C1 segment of cervical spinal cord (tissue), 14 donors: ENCODE measurements at regions not wholly inside any gene's neighbourhood (a gene's known extent, or its start where the extent isn't known, plus 50 kb on each side); places are given as distances from the start of the nearest gene placed in this dataset.

Experiments
- DNase-seq, 14 donors: peaks; one replicate each; lab custom pipeline; 2025; lab: John Stamatoyannopoulos, UW

DNA sequence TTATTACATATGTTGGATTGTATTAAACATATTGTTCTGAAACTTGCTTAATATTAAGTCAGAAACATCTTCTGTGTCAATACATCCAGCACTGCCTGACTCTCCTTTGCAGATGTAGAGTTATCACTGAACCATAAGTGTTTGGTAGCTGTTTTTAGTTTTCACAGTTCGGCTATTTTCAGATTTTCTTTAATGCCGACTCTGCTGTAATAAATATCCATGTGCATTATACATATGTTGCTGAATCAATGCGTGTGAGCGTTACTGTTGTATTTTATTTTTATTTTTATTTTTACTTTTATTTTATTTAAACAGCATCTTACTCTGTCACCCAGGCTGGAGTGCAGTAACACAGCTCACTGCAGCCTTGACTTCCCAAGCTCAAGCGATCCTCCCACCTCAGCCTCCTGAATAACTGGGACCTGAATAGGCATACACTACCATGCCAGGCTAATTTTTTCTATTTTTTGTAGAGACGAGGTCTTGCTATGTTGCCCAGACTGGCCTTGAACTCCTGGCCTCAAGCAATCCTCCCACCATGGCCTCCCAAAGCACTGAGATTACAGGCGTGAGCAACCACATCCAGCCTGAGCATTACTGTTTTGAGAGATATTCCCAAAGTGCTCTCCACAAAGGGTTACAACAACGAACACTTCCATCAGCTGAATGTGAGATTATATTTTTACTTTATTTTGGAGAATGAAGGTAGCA is 50.7 kb upstream of the NOCT start:
- DNase-seq, result no peak

DNA sequence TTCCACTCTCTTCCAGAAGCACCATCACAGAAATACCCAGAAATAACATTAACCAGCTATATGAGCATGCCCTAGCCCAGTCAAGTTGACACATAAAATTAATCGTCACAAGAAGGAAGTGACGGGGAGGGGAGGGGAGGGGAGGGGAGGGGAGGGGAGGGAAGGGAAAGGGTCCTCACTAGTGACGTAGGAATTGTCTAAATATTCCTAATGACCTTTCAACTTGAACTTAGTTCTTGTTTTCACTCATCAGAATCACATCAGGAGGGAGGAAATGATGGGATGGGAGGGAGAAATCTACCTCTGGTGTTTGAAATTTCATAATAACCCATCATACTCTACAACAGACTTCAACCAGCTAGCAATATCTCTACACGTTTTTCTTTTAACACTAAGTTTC is 52.2 kb upstream of the NOCT start:
- no peak for DNase-seq

DNA sequence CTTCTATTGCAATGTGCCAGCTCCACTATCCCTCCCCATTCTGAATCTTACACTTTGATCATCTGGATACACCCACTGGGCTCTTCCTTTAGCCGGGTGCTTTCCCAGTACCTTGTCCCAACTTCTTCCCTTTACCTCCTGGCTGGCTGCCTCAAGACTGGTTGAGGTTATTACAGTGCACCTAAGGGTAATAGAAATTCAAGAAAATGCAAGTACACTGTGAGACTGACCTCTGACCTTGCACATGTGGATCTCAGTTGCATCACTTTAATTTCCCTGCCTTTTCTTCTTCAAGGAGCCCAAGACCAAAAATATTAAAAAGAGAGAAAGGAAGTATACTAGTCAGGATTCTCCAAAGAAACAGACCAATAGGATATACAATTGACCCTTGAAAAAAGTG is 53.9 kb upstream of the NOCT start:
- no peak for DNase-seq

DNA sequence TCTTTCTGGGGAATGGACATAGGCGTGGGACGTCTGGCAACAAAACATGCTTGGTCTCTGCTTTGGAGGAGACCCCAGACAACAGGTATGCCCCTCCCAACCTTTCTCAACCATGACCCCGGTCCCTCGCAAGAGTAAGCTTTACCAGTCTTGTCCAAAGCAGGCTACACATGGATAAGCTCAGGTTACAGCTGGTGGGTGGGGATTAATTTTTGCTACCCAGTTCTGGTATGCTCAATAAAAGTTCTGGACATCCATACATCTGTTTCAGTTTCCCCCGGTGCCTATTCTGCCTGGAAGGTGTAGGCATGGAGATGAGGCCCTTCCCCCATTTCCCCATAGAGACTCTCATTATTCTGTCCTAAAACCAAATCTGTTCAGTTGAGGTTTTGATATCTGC is 54.5 kb upstream of the NOCT start:
- no peak for DNase-seq

DNA sequence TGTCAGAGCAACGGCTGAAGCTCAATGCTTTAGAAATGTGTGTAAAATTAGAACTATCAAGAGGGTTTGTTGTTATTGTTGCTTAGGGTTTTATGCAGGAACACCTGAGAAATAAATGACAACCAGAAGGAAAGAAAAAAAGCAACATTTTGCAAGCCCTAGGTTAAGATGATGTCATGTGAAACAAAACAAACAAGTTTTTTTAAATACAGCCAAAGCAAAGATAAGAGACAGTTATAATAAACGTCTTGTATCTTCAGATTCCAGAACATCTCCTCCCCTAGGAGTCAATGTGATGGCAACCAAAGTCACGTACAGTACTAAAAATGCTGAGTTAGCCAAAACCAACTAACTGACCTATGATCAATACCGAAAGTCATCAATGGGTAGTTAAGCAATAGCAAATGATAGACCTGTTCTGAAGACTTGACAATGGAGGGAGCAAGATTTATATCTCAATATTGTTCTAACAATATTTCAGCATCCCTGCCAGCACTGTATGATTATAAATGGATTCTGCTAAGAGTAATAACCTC is 55.3 kb upstream of the NOCT start:
- DNase-seq, result no peak

DNA sequence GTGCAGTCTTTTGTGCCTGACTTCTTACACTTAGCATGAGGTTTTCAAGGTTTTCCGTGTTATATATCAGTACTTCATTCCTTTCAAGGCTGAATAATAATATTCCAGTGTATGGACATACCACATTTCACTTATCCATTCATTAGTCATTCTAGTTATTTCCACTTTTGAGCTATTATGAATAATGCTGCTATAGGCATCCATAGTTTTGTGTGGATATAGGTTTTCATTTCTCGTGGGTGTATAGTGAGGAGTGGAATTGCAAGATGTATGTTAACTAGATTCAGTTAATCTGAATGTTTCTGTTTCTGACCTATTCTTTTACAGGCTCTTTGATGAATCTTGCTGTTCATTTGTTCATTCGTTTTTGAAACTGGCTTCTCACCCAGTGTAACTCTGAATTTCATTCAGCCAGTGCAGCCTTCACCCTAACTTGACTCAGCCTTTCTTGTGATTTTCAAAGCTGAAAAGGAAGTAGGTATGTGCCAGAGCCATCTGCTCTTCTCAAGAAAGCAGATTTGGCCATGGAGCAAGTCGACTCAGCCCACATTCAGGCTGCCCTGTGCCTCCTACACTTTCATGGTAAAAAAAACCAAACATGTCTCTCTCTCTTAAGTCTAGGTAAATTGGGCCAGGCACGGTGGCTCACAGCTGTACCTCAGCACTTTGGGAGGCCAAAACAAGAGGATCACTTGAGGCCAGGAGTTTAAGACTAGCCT is 56.3 kb upstream of the NOCT start:
- no peak for DNase-seq

DNA sequence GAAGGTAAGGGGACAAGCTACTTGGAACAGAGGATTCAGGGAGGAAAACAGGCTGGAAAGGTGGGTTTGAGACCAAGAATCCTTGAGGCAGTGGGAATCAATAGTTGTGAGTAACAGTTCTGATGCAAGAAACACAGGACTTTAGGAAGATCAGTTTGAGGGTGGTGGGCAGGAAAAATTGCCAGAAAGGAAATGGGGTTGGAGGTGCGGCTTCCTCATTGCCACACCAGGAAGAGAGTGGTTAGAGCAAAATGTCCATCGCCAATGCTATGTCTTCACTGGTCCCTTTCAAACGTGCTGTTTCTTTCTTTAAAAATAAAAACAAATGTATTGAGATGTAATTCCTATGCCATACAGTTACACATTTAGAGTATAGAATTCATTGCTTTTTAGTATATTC is 57.1 kb upstream of the NOCT start:
- DNase-seq, result no peak

DNA sequence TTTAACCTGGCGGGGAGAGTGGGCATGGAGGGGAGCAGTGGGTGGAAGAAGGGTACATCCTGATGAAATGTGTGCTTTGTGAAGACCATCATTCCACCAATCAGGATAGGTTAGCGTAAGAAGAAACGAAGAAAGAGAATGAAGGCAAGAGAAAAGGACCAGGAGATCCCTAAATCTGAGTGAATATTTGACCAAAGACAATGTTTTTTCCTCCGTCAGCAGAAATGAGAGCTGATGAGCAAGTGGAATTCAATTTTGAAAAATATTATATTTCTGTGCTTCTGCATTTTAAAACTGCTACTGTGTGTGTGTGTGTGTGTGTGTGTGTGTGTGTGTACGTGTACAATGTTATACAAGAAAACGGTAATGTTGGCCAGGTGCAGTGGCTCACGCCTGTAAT is 58.3 kb upstream of the NOCT start:
- DNase-seq, result no peak

DNA sequence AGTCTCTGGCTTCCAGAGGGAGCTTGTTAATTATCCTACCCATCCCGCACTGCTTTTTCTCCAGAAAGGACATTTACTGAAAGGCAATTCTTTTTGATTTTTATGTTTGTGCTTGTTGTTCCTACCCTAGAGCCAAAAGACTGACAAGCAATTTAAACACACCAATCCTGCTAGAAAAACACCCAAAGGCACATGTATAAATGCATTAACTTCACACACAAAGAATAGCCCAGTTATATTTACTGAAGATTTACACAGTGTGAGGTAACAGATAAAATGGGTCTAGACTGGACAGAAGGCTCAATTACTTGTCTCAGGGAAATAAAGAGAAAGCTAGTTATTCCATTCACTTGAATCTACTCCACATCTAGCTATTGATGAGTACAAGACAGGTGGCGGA is 61.2 kb upstream of the NOCT start:
- DNase-seq, result no peak

DNA sequence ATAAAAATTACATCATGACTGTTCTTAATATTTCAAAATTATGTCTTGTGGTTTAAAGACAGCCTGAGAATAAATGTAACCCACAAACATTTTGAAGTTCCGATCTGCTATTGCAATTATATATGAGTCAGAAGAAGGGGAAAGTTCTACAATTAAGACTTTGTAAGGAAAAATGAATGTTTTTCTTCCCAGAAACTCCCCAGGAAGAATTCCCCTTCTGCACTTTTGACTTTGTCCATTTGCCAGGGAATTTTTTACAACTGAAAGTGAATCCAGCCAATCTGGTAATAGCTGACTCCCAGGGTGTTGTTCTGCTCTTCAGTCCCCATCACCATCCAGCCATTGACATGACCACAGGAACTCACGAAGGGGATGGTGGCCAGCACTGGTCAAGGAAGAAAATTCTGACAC is 61.6 kb upstream of the NOCT start:
- DNase-seq, result peak in 1 of 14 donors; percentile 3

DNA sequence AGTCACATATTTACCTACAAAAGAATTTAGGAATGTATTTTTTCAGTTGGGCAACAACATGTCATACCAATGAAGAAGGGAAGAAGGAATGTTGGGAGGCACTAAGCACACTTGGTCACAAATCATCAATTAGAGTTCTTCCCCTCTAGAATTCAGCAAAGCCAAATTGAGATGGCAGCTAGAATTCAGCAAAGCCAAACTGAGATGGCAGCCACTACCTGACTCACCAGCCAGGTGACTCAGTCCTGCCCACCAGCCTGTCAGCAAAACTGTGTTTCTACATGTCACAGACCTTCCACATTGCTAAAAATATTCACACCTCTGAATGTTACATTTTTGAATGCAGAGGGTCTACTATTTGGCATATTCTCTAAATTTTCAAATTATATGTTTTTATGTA is 63.2 kb upstream of the NOCT start:
- no peak for DNase-seq

DNA sequence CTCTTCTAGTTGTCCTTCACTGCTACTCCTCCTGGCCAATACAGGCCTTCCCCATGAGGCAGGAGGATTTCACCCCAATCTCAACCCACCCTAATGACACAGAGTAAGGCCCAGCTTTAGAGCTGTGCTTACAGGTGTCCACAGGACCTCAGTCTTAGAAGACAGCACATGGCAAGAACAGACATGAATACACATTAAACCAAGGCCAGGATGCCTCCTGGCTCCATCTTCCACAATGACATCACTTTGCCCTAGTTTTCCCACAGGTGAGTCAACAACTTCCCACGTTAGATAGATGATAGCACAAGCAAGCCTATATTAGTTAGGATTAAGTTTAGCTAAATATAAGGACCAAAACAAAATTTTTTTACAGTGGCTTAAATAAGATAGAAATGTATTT is 63.8 kb upstream of the NOCT start:
- no peak for DNase-seq

DNA sequence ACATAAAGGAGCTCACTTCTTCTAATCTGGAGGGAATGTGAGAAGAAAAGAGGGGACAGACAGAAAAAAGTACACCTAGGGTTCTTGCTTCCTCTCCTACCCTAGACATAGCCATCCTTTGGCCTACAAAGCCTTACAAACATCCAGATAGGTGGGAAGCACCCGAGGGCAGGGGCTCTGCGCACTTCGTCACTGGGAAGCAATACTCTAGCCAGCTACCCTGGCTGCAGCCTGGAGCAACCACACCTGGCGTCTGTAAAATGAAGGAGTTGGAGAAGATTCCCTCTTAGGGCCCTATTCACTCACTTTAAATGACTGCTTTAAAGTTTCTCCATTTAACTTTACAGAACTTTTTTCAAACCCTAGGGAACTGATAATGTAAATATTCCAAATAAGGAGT is 65.7 kb upstream of the NOCT start:
- no peak for DNase-seq

DNA sequence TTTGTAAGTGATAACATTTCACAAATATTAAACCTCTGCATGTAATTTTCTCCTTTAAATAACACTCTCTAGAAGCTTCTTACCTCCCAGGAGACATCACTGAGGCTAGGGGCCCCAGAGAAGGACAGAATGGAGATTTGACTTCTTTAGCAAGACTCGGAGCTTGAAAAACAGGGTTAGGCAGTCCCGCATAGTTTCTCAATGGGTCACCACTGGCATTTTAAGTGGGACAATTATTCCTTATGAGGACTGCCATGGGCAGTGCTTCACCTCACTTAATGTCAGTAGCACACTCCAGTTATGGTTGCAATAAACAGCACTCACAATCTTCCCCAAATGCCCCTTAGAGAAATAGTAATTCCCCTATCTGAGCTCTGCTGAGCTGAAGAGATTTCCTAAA is 66.7 kb upstream of the NOCT start:
- DNase-seq, result no peak

DNA sequence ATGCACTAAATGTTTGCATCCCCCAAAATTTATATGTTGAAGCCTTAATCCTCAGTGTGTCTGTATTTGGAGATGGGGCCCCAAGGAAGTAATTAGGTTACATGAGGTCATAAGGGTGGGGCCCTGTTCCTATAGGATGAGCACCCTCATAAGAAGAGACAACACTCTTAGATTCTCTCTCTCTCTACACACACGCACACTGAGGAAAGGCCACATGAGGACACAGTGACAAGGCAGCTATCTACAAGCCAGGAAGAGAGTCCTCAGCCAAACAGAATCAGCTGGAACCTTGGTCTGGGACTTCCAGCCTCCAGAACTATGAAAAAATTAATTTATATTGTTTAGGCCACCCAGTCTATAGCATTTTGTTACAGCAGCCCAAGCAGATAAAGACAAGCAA is 69.3 kb upstream of the NOCT start:
- DNase-seq, result no peak

DNA sequence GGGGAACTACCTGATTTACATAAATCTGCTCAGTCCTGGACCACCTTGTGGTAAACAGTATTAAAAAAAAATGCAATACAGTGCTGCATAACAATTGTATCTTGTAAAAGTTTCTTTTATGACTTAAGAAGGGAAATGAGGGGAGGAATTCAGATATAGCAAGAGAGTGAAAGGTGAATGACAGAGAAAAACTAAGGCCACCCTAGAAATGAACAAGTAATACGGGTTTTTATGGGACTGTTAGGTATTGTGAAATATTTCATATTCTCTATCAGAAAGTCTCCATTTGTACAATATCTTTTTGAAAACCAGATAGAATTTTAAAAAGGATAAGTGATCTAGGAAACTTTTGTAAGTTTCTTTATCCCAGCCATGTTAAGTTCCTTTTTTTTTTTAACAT is 69.7 kb upstream of the NOCT start:
- DNase-seq, result no peak

DNA sequence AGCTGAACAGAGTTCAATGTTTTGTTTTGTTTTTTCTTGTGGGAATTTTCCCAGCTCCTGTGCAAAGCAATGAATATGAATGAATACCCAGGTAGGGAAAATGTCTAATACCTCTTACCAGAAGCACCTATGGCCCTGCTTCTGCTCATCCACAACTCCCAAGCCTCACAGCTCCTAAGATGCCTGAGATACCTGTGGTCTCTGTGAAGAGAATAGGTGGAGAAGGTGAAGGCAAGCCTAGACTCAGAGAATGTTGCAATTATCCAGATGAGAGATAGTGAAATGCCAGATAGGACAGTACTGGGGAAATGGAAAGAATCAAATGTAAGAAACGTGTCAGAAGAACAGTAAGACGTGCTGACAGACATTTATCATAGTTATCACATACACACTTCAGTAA is 70.2 kb upstream of the NOCT start:
- DNase-seq, result no peak

DNA sequence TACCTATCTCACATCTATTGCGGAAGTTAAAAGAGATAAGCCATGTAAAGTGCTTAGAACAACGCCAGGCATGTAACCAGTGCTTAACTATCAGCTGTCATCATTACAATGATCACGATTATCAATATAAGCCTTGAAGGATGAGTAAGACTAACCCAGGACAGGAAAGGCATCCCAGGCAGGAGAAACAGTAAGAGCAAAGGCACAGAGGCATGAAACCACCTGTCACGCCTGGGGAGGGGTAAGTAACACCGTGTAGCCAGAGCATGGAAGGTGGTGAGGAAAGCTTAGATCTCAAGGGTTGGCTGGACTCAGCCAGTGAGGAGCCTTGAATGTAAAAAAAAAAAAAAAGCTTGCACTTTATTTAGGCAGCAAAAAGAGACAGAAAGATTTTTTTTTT is 71.7 kb upstream of the NOCT start:
- DNase-seq, result no peak

DNA sequence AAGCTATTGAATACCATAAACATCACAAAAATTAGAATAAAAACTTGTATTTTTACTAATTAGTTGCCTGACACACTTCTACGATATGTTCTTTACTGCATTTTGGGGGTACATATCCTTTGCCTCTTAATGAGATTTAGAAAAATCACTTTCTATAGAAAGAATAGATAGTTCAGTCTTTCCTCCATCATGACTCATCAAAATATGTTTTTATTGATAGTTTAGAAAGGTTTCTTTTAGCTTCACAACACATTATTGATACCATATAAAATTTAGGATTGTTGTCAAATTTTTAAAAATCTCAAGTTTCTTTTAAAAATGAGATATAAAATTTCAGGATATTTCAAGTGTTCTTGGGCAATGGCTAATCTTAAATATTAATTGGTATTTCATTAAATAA is 74.5 kb upstream of the NOCT start:
- DNase-seq, result no peak

DNA sequence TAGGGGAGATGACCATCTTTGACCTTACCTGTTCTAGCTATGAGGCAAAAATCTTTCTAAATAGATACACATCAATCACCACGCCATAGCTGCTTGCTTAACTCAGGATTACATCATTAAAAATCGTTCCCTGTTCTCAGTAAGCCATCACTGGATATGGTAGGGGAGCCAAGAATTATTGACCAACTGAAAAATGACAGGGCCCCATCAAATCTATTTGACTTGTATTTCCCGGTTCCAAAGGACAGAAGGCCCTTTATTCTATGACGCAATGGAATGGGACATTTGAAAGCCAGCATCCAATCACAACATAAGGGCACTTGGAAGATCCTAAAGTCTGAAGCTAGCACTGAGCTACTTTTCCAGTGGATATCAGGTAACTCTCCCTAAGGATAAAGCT is 75.6 kb upstream of the NOCT start:
- no peak for DNase-seq

DNA sequence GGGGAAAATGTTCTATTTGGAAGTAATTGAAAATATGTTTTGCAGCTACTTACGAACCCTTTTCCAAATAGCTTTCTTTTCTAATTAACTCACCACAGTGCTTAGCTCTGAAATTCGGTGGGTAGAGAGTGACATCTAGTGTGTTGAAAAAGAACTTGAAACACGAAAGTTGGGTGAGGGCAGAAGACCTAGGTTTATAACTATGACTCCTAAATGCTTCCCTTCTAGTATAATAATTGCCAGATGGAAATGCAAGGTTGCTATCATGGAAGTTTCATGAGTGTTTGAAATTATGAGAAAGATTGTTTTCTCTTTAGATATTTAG is 77.3 kb upstream of the NOCT start:
- DNase-seq, result no peak

DNA sequence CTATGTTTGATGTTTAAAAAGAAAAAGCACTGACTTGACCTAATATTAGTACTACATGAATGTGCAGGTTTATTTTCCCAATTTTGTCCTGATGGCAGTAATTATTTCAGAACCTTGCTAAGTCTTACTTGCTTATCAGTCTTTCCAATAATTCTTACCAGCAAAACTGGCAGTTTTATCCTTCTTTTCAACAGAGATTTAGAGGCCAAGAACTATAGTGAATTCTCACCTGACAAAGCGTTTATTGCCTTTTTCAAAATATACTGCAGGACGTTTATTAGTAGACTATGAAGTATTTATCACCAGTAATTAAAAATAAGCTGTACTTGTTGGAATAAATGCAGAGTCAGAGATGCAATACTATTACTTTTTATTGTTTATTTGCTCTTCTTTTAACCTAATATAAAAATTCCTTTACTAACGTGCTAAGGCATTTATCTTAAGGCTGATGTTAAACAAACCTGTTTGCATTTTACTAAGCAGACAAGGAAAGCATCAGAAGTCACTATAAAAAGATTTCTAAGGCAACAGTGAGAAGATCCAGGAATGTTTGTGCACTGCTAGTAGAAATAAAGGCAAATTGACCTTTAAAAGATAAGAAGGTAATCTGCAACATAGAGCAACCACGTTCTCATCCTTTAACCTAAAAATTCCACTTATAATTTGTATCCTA is 80.3 kb upstream of the NOCT start:
- no peak for DNase-seq

DNA sequence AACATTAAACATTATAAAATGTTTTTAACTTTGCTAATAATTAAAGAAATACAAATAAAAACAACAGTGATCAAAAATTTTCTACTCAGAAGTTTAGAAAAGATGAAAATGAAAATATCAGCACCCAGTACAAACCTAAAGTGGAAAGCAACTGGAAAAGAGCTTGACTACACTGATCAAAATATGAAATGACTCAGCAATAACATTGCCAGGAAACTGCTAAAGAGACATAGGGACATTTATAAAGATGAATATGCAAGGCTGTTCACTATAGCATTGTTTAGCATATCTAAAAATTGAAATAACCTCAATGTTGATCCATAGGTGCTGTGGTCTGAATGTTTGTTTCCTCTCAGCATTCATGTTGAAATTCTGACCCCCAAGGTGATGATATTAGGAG is 88.5 kb upstream of the NOCT start:
- no peak for DNase-seq
